ENCODE measurements at regions not wholly inside any gene's neighbourhood (a gene's known extent, or its start where the extent isn't known, plus 50 kb on each side); places are given as distances from the start of the nearest gene placed in this dataset.

- TF ChIP-seq REST (IDR thresholded peaks at IDR 0.05; ENCODE audit: insufficient read depth in 1 of 2, low read depth in 2 of 2, low read length in 2 of 2) (no peak), TAF1 (IDR thresholded peaks at IDR 0.05; ENCODE audit: borderline replicate concordance, insufficient read depth, low read length) (no peak)
These were observed 759.4 kb downstream of the CBLN2 start for GRCh38 chr18:71784777-71785176.

Measured in PFSK-1 (cell line).